T-helper 22 cell (primary cell): ENCODE measurements at regions not wholly inside any gene's neighbourhood (a gene's known extent, or its start where the extent isn't known, plus 50 kb on each side); places are given as distances from the start of the nearest gene placed in this dataset.
"Not testable (repeated sequence)": the region's sequence is repeated elsewhere in the genome, so short reads cannot be mapped to it uniquely, and the experiment has no call there.

ENCODE experiments used
- DNase-seq: peaks from one replicate; pipeline ENCODE4 v3.0.0-alpha.2; 2020; ENCODE audit warnings: low read depth

GRCh38 chr7:35971133-35971891 is 170.5 kb downstream of the SEPTIN7 start:
- DNase-seq = no peak

GRCh38 chr7:35975851-35976454 is 175.1 kb downstream of the SEPTIN7 start:
- DNase-seq = peak; percentile 13

GRCh38 chr7:35978816-35979640 is 174.0 kb upstream of the EEPD1 start:
- DNase-seq = not testable (repeated sequence)

- no peak for DNase-seq
Measured at GRCh38 chr7:35982600-35982999, 170.5 kb upstream of the EEPD1 start.

- no peak for DNase-seq
Measured at GRCh38 chr7:35983626-35984025, 169.4 kb upstream of the EEPD1 start.

- DNase-seq = peak; percentile 50
Measured at GRCh38 chr7:35985126-35985754, 167.8 kb upstream of the EEPD1 start.

- DNase-seq = no peak
Measured at GRCh38 chr7:35987016-35987415, 166.0 kb upstream of the EEPD1 start.

- DNase-seq = no peak
Measured at GRCh38 chr7:35988105-35988504, 164.9 kb upstream of the EEPD1 start.

- DNase-seq = no peak
Measured at GRCh38 chr7:35988818-35989217, 164.2 kb upstream of the EEPD1 start.

- DNase-seq = no peak
Measured at GRCh38 chr7:35991511-35992232, 161.4 kb upstream of the EEPD1 start.

GRCh38 chr7:35992436-35992835 is 160.6 kb upstream of the EEPD1 start:
- no peak for DNase-seq

GRCh38 chr7:35993113-35993512 is 159.9 kb upstream of the EEPD1 start:
- DNase-seq = no peak

GRCh38 chr7:35993676-35994606 is 159.1 kb upstream of the EEPD1 start:
- DNase-seq = no peak

- no peak for DNase-seq
Measured at GRCh38 chr7:35995334-35995733, 157.7 kb upstream of the EEPD1 start.

- no peak for DNase-seq
Measured at GRCh38 chr7:35998481-35998880, 154.6 kb upstream of the EEPD1 start.

GRCh38 chr7:36001546-36001945 is 151.5 kb upstream of the EEPD1 start:
- no peak for DNase-seq

GRCh38 chr7:36002900-36003299 is 150.2 kb upstream of the EEPD1 start:
- no peak for DNase-seq

GRCh38 chr7:36003343-36003742 is 149.7 kb upstream of the EEPD1 start:
- no peak for DNase-seq

GRCh38 chr7:36005293-36005692 is 147.8 kb upstream of the EEPD1 start:
- no peak for DNase-seq

- DNase-seq = no peak
Measured at GRCh38 chr7:36005876-36006275, 147.2 kb upstream of the EEPD1 start.
